Epithelial cell of proximal tubule (primary cell): ENCODE measurements at regions not wholly inside any gene's neighbourhood (a gene's known extent, or its start where the extent isn't known, plus 50 kb on each side); places are given as distances from the start of the nearest gene placed in this dataset.
"Not testable (repeated sequence)": the region's sequence is repeated elsewhere in the genome, so short reads cannot be mapped to it uniquely, and the experiment has no call there.

Experiments used
- DNase-seq: peaks from one replicate; pipeline ENCODE4 v3.0.0-alpha.2; 2011; ENCODE audit warnings: low read depth
- H3K4me3 ChIP-seq: 2 replicates; pipeline ENCODE4 v1.5.1; 2011; ENCODE audit warnings: low read depth, mild to moderate bottlenecking, low read length
- TF ChIP-seq, protein P1 (sequence below): conservative IDR thresholded peaks from 2 replicates; pipeline ENCODE4 v1.5.1; 2012; ENCODE audit warnings: low read depth, mild to moderate bottlenecking, low read length

DNA sequence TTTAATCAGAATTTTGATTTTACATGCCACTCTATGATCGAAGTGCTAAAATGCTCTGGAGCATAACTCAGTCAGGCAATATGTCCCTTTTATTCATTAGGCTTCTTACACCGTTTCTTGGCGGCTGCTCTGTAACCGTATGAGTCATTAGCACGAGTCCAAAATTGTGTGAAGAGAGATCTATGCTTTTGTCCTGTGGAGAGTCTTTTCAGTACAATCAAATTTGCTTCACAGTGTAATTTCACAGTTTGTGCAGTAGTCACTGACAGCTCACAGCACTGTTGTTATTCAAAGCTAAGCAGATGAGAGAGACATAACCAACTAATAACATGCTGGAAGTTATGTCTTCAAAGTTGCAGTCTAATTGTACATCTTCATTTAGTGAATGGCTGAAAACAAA is 167.8 kb downstream of the PCDH10 start:
- TF ChIP-seq, protein P1, sequence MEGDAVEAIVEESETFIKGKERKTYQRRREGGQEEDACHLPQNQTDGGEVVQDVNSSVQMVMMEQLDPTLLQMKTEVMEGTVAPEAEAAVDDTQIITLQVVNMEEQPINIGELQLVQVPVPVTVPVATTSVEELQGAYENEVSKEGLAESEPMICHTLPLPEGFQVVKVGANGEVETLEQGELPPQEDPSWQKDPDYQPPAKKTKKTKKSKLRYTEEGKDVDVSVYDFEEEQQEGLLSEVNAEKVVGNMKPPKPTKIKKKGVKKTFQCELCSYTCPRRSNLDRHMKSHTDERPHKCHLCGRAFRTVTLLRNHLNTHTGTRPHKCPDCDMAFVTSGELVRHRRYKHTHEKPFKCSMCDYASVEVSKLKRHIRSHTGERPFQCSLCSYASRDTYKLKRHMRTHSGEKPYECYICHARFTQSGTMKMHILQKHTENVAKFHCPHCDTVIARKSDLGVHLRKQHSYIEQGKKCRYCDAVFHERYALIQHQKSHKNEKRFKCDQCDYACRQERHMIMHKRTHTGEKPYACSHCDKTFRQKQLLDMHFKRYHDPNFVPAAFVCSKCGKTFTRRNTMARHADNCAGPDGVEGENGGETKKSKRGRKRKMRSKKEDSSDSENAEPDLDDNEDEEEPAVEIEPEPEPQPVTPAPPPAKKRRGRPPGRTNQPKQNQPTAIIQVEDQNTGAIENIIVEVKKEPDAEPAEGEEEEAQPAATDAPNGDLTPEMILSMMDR: no peak

DNA sequence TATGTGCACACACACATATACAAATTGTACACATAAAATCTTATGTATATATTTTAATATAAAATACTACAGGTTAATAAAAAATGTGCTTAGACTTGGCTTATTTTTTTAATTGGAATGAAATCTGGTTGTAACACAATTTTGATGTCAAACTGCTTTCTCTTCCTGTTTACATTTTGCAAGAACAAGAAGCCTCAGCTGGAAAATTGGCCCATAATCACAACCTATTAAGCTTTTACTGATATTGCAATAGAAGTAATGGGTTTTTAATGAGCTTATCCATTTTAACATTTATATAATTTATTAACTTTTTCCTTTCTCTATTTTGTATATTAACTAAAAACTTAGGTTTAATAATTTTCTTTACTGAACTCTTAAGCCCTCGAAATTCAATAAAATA is 165.9 kb downstream of the PCDH10 start:
- H3K4me3 ChIP-seq: no peak overlapping the region
- TF ChIP-seq, protein P1: no peak
- no peak for DNase-seq

More for the DNA sequence above, 167.8 kb downstream of the PCDH10 start:
- no peak overlapping the region for H3K4me3 ChIP-seq
- no peak for DNase-seq

DNA sequence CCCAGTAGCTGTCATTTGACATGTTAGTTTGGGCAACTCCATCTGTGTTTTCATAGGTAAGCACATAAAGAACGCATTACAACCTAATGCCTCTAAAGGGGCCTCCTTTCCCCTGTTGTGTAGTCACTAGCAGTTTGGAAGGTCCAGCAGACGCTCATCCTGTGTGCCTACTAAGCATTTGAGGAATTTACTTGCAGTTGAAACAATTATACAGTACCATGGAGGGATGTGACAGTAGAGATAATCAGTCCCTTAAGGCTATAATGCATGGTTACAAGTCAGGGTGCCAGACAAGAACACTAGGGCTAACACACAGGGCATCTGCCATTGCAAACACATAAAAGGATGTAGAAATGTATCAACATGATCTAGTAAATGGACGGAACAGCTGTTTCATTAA is 138.3 kb downstream of the PCDH10 start:
- DNase-seq: no peak
- no peak overlapping the region for H3K4me3 ChIP-seq
- TF ChIP-seq, protein P1: no peak

- TF ChIP-seq, protein P1: no peak
- no peak overlapping the region for H3K4me3 ChIP-seq
- DNase-seq: no peak
These were observed 129.5 kb downstream of the PCDH10 start for GRCh38 chr4:133278591-133278990.

DNA sequence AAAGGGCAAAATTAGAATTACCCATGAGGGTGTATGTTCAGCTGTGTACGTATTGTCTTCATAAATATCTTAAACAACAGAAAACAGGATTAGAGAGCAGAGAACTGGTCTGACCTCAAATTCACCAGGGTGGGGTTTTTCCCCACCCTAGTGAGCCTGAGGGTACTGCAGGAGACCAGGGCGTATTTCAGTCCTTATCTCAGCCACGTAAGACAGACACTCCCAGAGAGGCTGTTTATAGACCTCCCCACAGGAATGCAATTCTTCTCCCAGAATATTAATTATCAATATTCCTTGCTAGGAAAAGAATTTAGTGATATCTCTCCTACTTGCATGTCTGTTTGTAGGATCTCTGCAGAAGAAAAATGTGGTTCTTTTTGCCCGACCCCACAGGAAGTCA is 128.8 kb downstream of the PCDH10 start:
- not testable (repeated sequence) for H3K4me3 ChIP-seq, DNase-seq

- TF ChIP-seq, protein P1: no peak
- no peak overlapping the region for H3K4me3 ChIP-seq
- DNase-seq: no peak
These were observed 126.2 kb downstream of the PCDH10 start for GRCh38 chr4:133275246-133275645.

GRCh38 chr4:133273401-133273800 is 124.3 kb downstream of the PCDH10 start:
- H3K4me3 ChIP-seq: no peak overlapping the region
- TF ChIP-seq, protein P1: no peak
- no peak for DNase-seq
